GDM1 (cell line): ENCODE measurements at regions not wholly inside any gene's neighbourhood (a gene's known extent, or its start where the extent isn't known, plus 50 kb on each side); places are given as distances from the start of the nearest gene placed in this dataset.

ENCODE experiments used
- DNase-seq: peaks from one replicate; lab custom pipeline; 2025; lab: John Stamatoyannopoulos, UW

GRCh38 chr2:239670463-239671120, 269.8 kb upstream of the HDAC4 start:
- no peak for DNase-seq

GRCh38 chr2:239669899-239670460, 269.2 kb upstream of the HDAC4 start:
- DNase-seq, result no peak

GRCh38 chr2:239669181-239669898, 268.5 kb upstream of the HDAC4 start:
- DNase-seq, result no peak

- no peak for DNase-seq
Measured at GRCh38 chr2:239668651-239669050, 267.8 kb upstream of the HDAC4 start.

GRCh38 chr2:239668042-239668441, 267.2 kb upstream of the HDAC4 start:
- no peak for DNase-seq

DNA sequence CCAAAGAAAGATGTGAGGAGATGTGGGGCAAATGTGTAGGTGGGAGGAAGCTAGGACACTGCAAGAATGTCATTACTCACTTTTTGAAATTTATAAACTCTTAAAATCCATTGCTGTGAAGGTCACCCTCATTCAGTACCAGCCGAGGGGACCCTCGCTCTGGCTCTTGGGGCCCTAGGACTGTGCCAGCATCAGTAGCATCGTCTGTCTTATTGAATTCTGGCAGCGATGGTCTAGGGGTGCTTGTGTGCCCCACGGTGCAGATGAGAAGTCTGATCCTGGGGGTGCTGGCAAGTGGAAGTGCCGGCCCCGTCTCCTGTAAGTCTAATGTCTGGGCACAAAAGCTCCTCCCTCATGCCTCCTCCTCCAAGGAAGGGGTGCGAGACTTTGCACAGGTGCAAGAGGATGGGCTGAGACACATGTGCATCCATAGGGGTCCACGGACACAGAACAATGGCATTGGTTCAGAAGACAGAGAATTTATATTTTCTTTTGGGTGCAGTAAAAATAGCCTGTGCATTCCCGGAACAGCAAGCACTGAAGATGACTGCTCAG, 266.7 kb upstream of the HDAC4 start:
- DNase-seq, result no peak

GRCh38 chr2:239666855-239667376, 266.1 kb upstream of the HDAC4 start:
- DNase-seq, result no peak

DNA sequence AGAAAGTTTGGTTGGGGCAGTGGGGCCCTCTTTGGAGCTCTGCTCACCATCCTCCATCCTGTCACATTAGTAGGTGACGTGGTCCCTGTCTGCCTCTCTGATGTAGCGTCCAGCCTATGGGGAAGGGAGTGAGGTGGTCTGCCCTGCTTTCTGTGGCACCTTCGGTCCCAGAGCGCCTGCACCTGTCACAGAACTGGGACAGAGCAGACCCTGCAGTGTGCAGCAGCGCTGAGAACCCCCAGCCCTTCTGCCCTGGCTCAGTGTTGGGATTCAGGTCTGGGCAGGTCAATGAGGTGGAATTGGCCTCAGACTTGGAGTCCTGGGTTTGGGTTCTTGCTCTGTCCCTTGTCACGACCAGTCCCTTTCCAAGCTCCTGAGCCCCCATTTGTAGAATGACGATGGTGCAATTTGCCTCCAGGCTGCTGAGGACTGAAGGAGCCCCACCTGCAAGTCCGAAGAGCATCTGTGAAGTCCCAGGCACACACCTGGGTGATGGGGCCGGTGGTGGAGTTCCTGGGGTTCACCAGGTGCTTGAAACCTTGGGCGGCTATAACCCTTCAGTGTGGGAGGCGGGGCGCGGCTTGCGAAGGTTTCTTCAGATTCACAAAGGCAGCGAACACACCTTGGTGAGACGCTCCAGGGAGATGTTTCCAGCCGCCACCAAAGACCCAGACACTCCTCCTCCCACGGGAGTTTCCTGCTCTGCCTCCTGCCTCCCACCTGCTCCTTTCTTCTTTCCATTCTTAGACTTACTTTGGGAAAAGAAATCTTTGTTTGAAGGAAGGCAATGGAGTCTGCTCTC, 265.4 kb upstream of the HDAC4 start:
- DNase-seq, result no peak

- DNase-seq, result no peak
Measured at GRCh38 chr2:239664216-239664810, 263.5 kb upstream of the HDAC4 start.

DNA sequence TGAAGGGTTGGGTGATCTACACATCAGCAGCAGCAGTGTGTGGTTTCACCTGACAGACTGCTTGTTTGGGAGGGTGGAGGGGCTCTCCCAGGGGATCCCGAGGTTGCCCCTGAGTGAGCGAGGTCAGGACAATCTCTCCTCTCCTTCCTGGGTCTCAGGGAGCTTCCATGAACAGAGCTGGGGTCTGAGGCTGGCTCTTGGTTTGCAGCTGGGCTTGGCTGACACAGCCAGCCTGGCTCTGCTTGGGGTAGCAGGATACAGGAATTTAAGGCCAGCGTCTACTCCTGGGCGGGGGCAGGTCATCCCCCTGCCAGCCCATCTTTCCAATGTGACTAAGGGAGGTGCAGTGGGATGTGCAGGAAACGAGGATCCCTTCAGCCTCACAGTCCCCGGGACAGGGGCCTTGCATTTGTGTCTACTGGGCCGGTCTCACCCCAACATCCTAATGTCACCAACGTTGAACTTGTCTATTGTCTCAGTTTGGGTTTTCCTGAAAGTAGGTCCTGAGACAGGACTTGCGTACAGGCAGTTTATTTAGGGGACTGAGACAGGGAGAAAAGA, 262.6 kb upstream of the HDAC4 start:
- DNase-seq, result no peak

DNA sequence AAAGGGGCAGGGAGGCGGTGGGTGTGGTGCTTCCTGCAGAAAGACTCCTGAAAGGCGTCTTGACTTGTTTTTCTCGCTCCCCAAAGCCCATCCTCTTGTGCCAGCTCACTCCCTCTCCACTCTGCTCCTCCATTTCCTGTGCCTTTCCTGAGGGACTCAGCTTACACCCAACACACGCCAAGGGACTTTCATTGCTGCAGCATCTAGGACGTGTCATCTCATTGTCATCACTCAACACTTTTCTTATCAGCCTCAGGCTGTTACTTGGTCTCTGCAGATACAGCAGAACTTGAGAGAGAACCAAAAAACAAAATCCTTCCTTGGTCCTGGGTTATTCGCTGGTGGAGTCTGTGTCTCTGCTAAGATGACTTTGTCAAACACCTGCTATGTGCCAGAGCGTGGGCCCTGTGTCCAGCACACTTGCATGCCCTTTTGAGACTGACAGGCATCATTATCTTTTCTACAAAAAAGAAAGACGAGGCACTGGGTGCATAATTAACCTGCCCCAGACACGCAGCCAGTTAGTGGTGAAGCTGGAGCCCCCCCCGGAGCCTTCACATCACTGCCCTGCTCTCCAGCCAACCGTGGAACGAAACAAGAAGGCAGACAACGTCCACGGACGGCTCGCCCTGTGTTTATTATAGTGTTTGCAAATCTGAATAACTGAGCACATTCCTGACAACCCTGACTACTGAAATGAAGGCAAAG, 261.7 kb upstream of the HDAC4 start:
- DNase-seq, result no peak

DNA sequence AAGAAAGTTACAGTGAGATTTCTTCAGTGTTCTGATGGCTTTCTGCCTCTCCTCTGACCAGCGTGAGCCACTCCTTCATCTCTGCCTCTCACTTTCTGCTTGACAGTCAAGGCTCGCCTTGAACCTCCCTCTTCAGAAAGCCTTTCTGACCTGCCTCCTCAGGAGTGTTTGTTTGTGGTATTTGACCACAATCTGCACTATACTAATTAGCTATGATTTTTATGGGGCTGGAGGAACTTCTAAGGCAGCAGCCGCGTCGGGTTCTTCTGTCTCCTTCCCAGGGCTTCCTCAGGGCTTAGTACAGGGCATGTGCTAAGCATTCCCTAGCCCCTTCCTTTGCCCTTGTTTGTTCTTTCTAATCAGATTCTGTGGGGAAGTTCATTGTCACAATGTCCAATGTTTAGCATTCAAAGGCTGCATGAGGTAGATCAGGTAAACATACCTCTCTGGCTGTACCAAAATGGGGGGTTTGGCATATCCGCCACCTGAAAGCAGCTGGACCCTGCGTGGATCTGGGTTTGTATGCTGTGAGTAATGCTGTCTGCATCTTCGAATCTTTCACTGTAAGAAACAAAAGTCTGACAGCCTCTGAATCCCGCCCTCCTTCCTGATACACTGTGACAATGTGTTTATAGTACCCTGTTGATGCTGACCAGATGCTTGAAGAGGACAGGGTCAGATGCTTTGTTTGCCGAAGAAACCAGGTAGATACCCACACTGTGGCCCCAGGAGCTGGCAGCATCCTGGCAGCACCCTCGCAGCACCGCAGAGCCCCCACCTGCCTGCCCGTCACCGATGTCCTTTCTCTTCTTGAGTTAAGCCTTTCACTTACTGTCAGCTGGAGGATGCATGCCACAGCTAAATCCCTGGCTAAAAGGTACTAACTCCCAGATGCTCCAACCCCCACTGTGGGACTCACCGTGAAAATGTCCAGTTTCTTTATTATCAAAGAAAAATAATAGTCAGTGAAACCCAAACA, 260.8 kb upstream of the HDAC4 start:
- DNase-seq, result no peak

GRCh38 chr2:239660390-239661230, 259.8 kb upstream of the HDAC4 start:
- DNase-seq, result no peak

- no peak for DNase-seq
Measured at GRCh38 chr2:239657992-239658391, 257.2 kb upstream of the HDAC4 start.

- no peak for DNase-seq
Measured at GRCh38 chr2:239657236-239657635, 256.4 kb upstream of the HDAC4 start.

DNA sequence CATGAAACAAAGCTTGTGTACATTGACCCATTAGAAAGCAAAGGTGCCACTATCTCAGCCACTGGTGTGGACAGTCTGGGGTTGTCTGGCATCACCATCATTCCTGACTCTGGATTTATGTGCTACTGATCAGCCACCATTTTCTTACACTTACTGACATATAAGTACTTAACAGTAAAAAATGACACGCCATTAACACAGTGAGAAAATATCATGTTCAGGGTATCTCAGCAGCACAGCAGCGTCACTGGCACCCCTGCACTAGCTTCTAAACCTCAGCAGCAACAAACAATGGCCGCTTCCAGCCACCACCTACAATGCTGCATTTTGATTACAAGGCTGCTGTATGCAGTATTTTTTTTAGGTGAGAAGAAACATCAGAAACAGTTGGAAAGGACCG, 253.4 kb upstream of the HDAC4 start:
- no peak for DNase-seq

GRCh38 chr2:239651859-239652258, 251.0 kb upstream of the HDAC4 start:
- no peak for DNase-seq

DNA sequence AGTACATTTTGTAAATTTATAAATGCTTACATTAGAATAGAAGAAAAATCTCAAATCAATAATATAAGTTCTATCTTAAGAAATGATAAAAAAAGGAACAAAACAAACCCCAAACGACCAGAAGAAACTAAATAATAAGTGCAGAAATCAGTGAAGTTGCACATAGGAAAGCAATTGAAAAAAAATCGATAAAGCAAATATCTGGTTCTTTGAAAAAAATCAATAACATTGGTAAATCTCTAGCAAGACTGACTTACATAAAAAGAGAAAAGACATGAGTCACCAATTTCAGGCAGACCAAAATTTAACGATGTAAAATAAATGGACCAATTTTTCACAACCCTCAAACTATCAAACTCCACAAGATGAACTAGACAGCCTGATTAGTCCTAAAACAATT, 249.9 kb upstream of the HDAC4 start:
- DNase-seq, result no peak

DNA sequence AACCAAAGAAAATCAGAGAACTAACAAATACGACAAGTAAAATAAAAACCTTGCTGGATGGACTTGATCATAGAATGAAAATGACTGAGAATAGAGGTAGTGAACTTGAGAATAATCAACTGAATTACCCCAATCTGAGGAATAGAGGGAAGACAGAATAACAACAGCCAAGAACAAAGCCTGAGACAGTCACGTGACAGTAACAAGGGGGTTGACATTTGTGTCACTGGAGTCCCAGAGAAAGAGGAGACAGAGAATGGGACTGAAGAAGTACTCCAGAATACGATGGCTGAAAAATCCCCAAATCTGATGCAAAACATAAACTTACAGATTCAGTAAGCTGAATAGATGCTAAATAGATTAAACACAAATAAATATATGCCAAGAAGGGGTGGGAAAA, 248.5 kb upstream of the HDAC4 start:
- no peak for DNase-seq
